H1 (cell line): ENCODE measurements at regions not wholly inside any gene's neighbourhood (a gene's known extent, or its start where the extent isn't known, plus 50 kb on each side); places are given as distances from the start of the nearest gene placed in this dataset.

Source experiments
- CTCF ChIA-PET: fragments of 300-600 bp; sonication (Branson Sonifier 250); formaldehyde crosslinking; loops from one replicate; lab custom pipeline; 2021; ENCODE audit not compliant: partially characterized antibody; lab: Charles Lee
- POLR2A ChIA-PET: fragments of 300-600 bp; sonication (Branson Sonifier 250); formaldehyde crosslinking; loops from one replicate; lab custom pipeline; 2021; ENCODE audit warnings: inconsistent platforms; ENCODE audit not compliant: partially characterized antibody; lab: Charles Lee
- DNase-seq, 2 experiments: peaks; one replicate each; pipeline versions ENCODE4 v3.0.0 to v3.0.0-alpha.2; 2010 to 2022; ENCODE audit warnings: low spot score in 2 of 2, low read depth in 1 of 2, mixed read lengths in 1 of 2
- FAIRE-seq: peaks from 2 replicates; lab custom pipeline; 2011; peaks lifted over from hg19 to GRCh38; lab: Jason Lieb, UNC
- H2AFZ ChIP-seq: 2 replicates; pipeline ENCODE4 v1.8.1; 2012; ENCODE audit warnings: low read length, inconsistent platforms
- H2AK5ac ChIP-seq: 2 replicates; pipeline ENCODE4 v1.6.1; 2013; ENCODE audit warnings: low read depth, low read length
- H2BK120ac ChIP-seq: replicated peaks from 2 replicates; pipeline ENCODE3; 2013; ENCODE audit warnings: low read depth, low read length, inconsistent platforms
- H2BK12ac ChIP-seq: 2 replicates; pipeline ENCODE4 v1.6.1; 2013; ENCODE audit warnings: low read depth, low read length
- H2BK15ac ChIP-seq: 2 replicates; pipeline ENCODE4 v1.6.1; 2013; ENCODE audit warnings: low read length
- H2BK20ac ChIP-seq: 2 replicates; pipeline ENCODE4 v1.6.1; 2013; ENCODE audit warnings: low read length
- H2BK5ac ChIP-seq: 2 replicates; pipeline ENCODE4 v1.6.1; 2013; ENCODE audit warnings: low read depth, low read length
- H3K14ac ChIP-seq: 2 replicates; pipeline ENCODE4 v1.6.1; 2013; ENCODE audit warnings: inconsistent platforms; ENCODE audit not compliant: insufficient read length
- H3K18ac ChIP-seq: 2 replicates; pipeline ENCODE4 v1.6.1; 2013; ENCODE audit warnings: low read length; ENCODE audit errors: extremely low read depth
- H3K23ac ChIP-seq: 2 replicates; pipeline ENCODE4 v1.6.1; 2013; ENCODE audit warnings: inconsistent platforms; ENCODE audit not compliant: insufficient read length
- H3K23me2 ChIP-seq: 2 replicates; pipeline ENCODE4 v1.6.1; 2013; ENCODE audit warnings: low read depth, low read length
- H3K27ac ChIP-seq: 2 replicates; pipeline ENCODE4 v1.6.1; 2011; ENCODE audit warnings: low read depth, low read length, inconsistent platforms
- H3K27me3 ChIP-seq, 4 experiments: replicated peaks in 1 of 4; 1 replicate in 1 of 4; 2 replicates in 3 of 4; pipeline versions ENCODE4 v1.6.1 to v1.8.1; 2011 to 2013; ENCODE audit warnings: low read length in 3 of 4, mild to moderate bottlenecking in 3 of 4, inconsistent platforms in 2 of 4, mixed read lengths in 2 of 4, moderate library complexity in 1 of 4; ENCODE audit not compliant: control insufficient read depth in 3 of 4, insufficient read depth in 3 of 4; ENCODE audit errors: extremely low read depth in 1 of 4
- H3K36me3 ChIP-seq, 4 experiments: 2 replicates each; pipeline versions ENCODE4 v1.6.1 to v1.8.1; 2011 to 2013; ENCODE audit warnings: mild to moderate bottlenecking in 4 of 4, low read length in 3 of 4, moderate library complexity in 2 of 4, control low read depth in 1 of 4, inconsistent platforms in 1 of 4; ENCODE audit not compliant: insufficient read depth in 4 of 4, control insufficient read depth in 2 of 4
- H3K4ac ChIP-seq: replicated peaks from 2 replicates; pipeline ENCODE3; 2013; ENCODE audit warnings: low read length, low read depth, mixed read lengths, inconsistent platforms; ENCODE audit not compliant: insufficient read length
- H3K4me1 ChIP-seq, 4 experiments: replicated peaks in 1 of 4; 1 replicate in 1 of 4; 2 replicates in 3 of 4; pipeline versions ENCODE4 v1.6.1 to v1.8.1; 2011 to 2013; ENCODE audit warnings: low read length in 3 of 4, inconsistent platforms in 2 of 4, mixed read lengths in 1 of 4; ENCODE audit not compliant: insufficient read depth in 4 of 4, control insufficient read depth in 3 of 4
- H3K4me2 ChIP-seq, 2 experiments: 2 replicates each; pipeline versions ENCODE4 v1.6.1 to v1.8.1; 2011 to 2013; ENCODE audit warnings: low read depth in 2 of 2, low read length in 2 of 2, control low read depth in 1 of 2, inconsistent platforms in 1 of 2, mild to moderate bottlenecking in 1 of 2; ENCODE audit not compliant: insufficient read depth in 1 of 2
- H3K4me3 ChIP-seq, 4 experiments: fragments of 200-600, 300-600 bp in 1 of 4; sonication (generic), shearing (Covaris generic), sonication (Bioruptor Twin) in 1 of 4; 2 replicates each; pipeline versions ENCODE4 v1.5.1 to v1.8.1; 2011 to 2016; ENCODE audit warnings: low read length in 4 of 4, low read depth in 3 of 4, control low read depth in 2 of 4, inconsistent platforms in 2 of 4, mild to moderate bottlenecking in 2 of 4, mixed read lengths in 1 of 4, moderate library complexity in 1 of 4; ENCODE audit not compliant: insufficient read depth in 2 of 4; ENCODE audit errors: extremely low read depth in 1 of 4
- H3K56ac ChIP-seq: replicated peaks from 2 replicates; pipeline ENCODE3; 2013; ENCODE audit warnings: low read depth, mild to moderate bottlenecking, mixed read lengths, low read length, inconsistent platforms; ENCODE audit not compliant: insufficient read length
- H3K79me1 ChIP-seq: 2 replicates; pipeline ENCODE4 v1.6.1; 2013; ENCODE audit warnings: low read depth, low read length, control low read depth
- H3K79me2 ChIP-seq, 2 experiments: 2 replicates each; pipeline versions ENCODE4 v1.6.1 to v1.8.1; 2012 to 2013; ENCODE audit warnings: low read length in 2 of 2, mild to moderate bottlenecking in 2 of 2, inconsistent platforms in 1 of 2; ENCODE audit not compliant: insufficient read depth in 2 of 2, control insufficient read depth in 1 of 2
- H3K9ac ChIP-seq, 4 experiments: replicated peaks in 1 of 4; 1 replicate in 1 of 4; 2 replicates in 3 of 4; pipeline versions ENCODE4 v1.6.1 to v1.8.1; 2011 to 2013; ENCODE audit warnings: low read depth in 3 of 4, low read length in 3 of 4, control low read depth in 2 of 4, mild to moderate bottlenecking in 2 of 4, moderate library complexity in 2 of 4, inconsistent platforms in 1 of 4; ENCODE audit errors: extremely low read depth in 1 of 4
- H3K9me3 ChIP-seq, 2 experiments: 2 replicates each; pipeline versions ENCODE4 v1.6.1 to v1.8.1; 2012 to 2013; ENCODE audit warnings: mild to moderate bottlenecking in 2 of 2, moderate library complexity in 2 of 2, control low read depth in 1 of 2, inconsistent platforms in 1 of 2, low read depth in 1 of 2, low read length in 1 of 2, mixed read lengths in 1 of 2; ENCODE audit not compliant: insufficient read depth in 2 of 2
- H4K20me1 ChIP-seq, 2 experiments: replicated peaks in 1 of 2; 2 replicates each; pipeline versions ENCODE3 to v1.8.1; 2011 to 2013; ENCODE audit warnings: inconsistent platforms in 2 of 2, low read length in 2 of 2, mild to moderate bottlenecking in 1 of 2; ENCODE audit not compliant: insufficient read depth in 2 of 2, control insufficient read depth in 1 of 2
- H4K5ac ChIP-seq: 2 replicates; pipeline ENCODE4 v1.6.1; 2013; ENCODE audit warnings: low read length, low read depth, mixed read lengths, inconsistent platforms; ENCODE audit not compliant: insufficient read length
- H4K8ac ChIP-seq: 2 replicates; pipeline ENCODE4 v1.8.0; 2013; ENCODE audit warnings: mild to moderate bottlenecking, moderate library complexity, low read length, inconsistent platforms; ENCODE audit not compliant: insufficient read depth; ENCODE audit errors: extremely low read depth
- H4K91ac ChIP-seq: replicated peaks from 2 replicates; pipeline ENCODE3; 2013; ENCODE audit warnings: low read length, mixed read lengths, inconsistent platforms; ENCODE audit not compliant: insufficient read length
- BCL11A ChIP-seq, 2 experiments: IDR thresholded peaks; one replicate each; pipeline ENCODE4 v1.6.1; 2011; ENCODE audit warnings: low read depth in 2 of 2, low read length in 2 of 2, mild to moderate bottlenecking in 2 of 2
- KDM4A ChIP-seq: IDR thresholded peaks from one replicate; pipeline ENCODE4 v1.7.1; 2012; ENCODE audit warnings: low read depth, mild to moderate bottlenecking, moderate library complexity, low read length, inconsistent platforms; ENCODE audit not compliant: severe bottlenecking
- NRF1 ChIP-seq: IDR thresholded peaks from 2 replicates; pipeline ENCODE4 v1.6.1; 2011; ENCODE audit warnings: mild to moderate bottlenecking, low read depth, low read length, improper control_type of control experiment
- POLR2A ChIP-seq, 2 experiments: IDR thresholded peaks; 1 replicate in 1 of 2; 2 replicates in 1 of 2; pipeline ENCODE4 v1.6.1; 2011; ENCODE audit warnings: low read depth in 2 of 2, low read length in 2 of 2, mild to moderate bottlenecking in 2 of 2; ENCODE audit errors: control extremely low read depth in 1 of 2
- SP1 ChIP-seq: IDR thresholded peaks from 2 replicates; pipeline ENCODE4 v1.6.1; 2011; ENCODE audit warnings: low read depth, low read length
- SUZ12 ChIP-seq: fragments of 200-600 bp; sonication (generic); IDR thresholded peaks from 2 replicates; pipeline ENCODE4 v1.6.1; 2012; ENCODE audit warnings: mild to moderate bottlenecking, inconsistent platforms, low read length, moderate library complexity, mixed read lengths
- YY1 ChIP-seq: IDR thresholded peaks from 2 replicates; pipeline ENCODE4 v1.6.1; 2011; ENCODE audit warnings: low read depth, mild to moderate bottlenecking, low read length
- WGBS, 2 experiments: shearing (Covaris generic) in 1 of 2; methylation state at CpG; one replicate each; pipeline versions ENCODE4 v1.1.6 to v1.1.7; 2013 to 2015; ENCODE audit warnings: low lambda C conversion rate in 2 of 2, mixed read lengths in 2 of 2, inconsistent platforms in 1 of 2, low coverage in 1 of 2, missing lambda C conversion rate in 1 of 2; ENCODE audit not compliant: insufficient replicate concordance in 2 of 2, insufficient coverage in 1 of 2, insufficient read length in 1 of 2; ENCODE audit errors: extremely low coverage in 1 of 2, missing lambda C conversion rate in 1 of 2; 5-methylcytosine and 5-hydroxymethylcytosine counted together

DNA sequence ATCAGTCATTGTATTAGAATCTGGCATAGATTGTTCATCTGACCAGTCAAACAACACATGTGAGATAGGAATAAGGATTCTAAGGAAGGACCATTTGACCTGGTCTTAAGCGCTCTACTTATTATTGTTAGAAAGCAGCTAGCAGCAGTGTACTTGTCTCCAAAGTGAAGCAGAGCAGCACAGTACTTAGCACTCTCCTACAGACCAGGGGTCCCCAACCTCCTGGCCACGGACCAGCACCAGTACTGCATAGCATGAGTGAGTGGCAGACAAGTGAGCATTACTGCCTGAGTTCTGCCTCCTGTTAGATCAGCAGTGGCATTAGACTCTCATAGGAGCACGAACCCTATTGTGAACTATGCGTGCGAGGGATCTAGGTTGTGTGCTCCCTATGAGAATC, 135.9 kb upstream of the SPRY1 start:
- no peak overlapping the region for H3K9ac ChIP-seq
- no peak overlapping the region for H4K5ac ChIP-seq
- H3K4me2 ChIP-seq: no peak overlapping the region
- H3K27me3 ChIP-seq: no peaks in the 10 kb centered on the region
- no peak overlapping the region for H2BK12ac ChIP-seq
- POLR2A ChIA-PET: interaction anchor here (1.2 kb wide), 1 partner anchor 8 kb away, joined by 3 read pairs; no protein-coding TSS in a partner anchor
- no peak overlapping the region for H3K18ac ChIP-seq
- no peak overlapping the region for H2AFZ ChIP-seq
- 92% methylated on average over 5 of the region's 5 CpGs; no CpG with 5 or more reads in 1 of the 2 experiments for WGBS, 2 experiments
- no peaks in the 10 kb centered on the region for H3K36me3 ChIP-seq
- no peak overlapping the region for H3K4ac ChIP-seq
- FAIRE-seq: no peak
- TF ChIP-seq BCL11A (IDR thresholded peaks at IDR 0.05; ENCODE audit: low read depth in 2 of 2, low read length in 2 of 2) (no peak), POLR2A (IDR thresholded peaks at IDR 0.05; ENCODE audit: control extremely low read depth in 1 of 2, low read depth in 2 of 2, low read length in 2 of 2) (no peak), KDM4A (no peak), SUZ12 (no peak), SP1 (no peak), NRF1 (no peak), YY1 (no peak)
- H3K14ac ChIP-seq: no peak overlapping the region
- no peak overlapping the region for H2BK5ac ChIP-seq
- no peak for DNase-seq
- H3K79me1 ChIP-seq: no peaks in the 10 kb centered on the region
- no peaks in the 10 kb centered on the region for H3K4me1 ChIP-seq
- CTCF ChIA-PET: no interaction called here
- no peaks in the 10 kb centered on the region for H4K20me1 ChIP-seq
- no peak overlapping the region; the same call in 1 of the 2 replicates for H4K8ac ChIP-seq
- no peak overlapping the region for H2AK5ac ChIP-seq
- no peaks in the 10 kb centered on the region for H3K79me2 ChIP-seq
- H2BK15ac ChIP-seq: no peak overlapping the region
- no peak overlapping the region for H3K56ac ChIP-seq
- no peak overlapping the region for H2BK120ac ChIP-seq
- H3K23ac ChIP-seq: no peak overlapping the region
- no peaks in the 10 kb centered on the region for H3K23me2 ChIP-seq
- H3K27ac ChIP-seq: no peak overlapping the region
- no peak overlapping the region for H4K91ac ChIP-seq
- no peak overlapping the region for H2BK20ac ChIP-seq
- H3K4me3 ChIP-seq: no peak overlapping the region
- H3K9me3 ChIP-seq: no peaks in the 10 kb centered on the region
